ENCODE measurements at regions not wholly inside any gene's neighbourhood (a gene's known extent, or its start where the extent isn't known, plus 50 kb on each side); places are given as distances from the start of the nearest gene placed in this dataset.

GRCh38 chr11:34812905-34813576, 103.1 kb downstream of the APIP start:
- TF ChIP-seq CTCF (conservative IDR thresholded peaks at IDR 0.05; ENCODE audit: low read depth, low read length) (no peak), EZH2 (IDR thresholded peaks at IDR 0.05; ENCODE audit: borderline replicate concordance, low read depth, low read length, poor library complexity, severe bottlenecking) (no peak)
